HepG2 (cell line): ENCODE measurements at regions not wholly inside any gene's neighbourhood (a gene's known extent, or its start where the extent isn't known, plus 50 kb on each side); places are given as distances from the start of the nearest gene placed in this dataset.
A peak's percentile ranks its signal among the peaks of the same experiment; 100 is the strongest.

Experiments used
- CCDC6 ChIP-seq: sonication (generic); formaldehyde crosslinking; IDR thresholded peaks from 2 replicates; pipeline ENCODE4 v1.8.1; 2022; ENCODE audit warnings: mild to moderate bottlenecking, missing genetic modification reagents, moderate library complexity
- DMAP1 ChIP-seq: IDR thresholded peaks from 2 replicates; pipeline ENCODE4 v1.6.1; 2016
- ELK4 ChIP-seq: sonication (generic); formaldehyde crosslinking; IDR thresholded peaks from 2 replicates; pipeline ENCODE4 v1.9.0; 2021; ENCODE audit warnings: missing genetic modification reagents, borderline replicate concordance
- FIP1L1 ChIP-seq: fragments of 200-400 bp; formaldehyde crosslinking; IDR thresholded peaks from 2 replicates; pipeline ENCODE4 v1.6.1; 2018; ENCODE audit warnings: low read depth, mild to moderate bottlenecking, low read length, moderate library complexity, borderline replicate concordance; ENCODE audit not compliant: insufficient read depth
- IKZF5 ChIP-seq: IDR thresholded peaks from 2 replicates; pipeline ENCODE4 v1.6.1; 2018; ENCODE audit warnings: missing genetic modification reagents, mild to moderate bottlenecking, missing compliant biosample characterization
- KDM6A ChIP-seq: IDR thresholded peaks from 2 replicates; pipeline ENCODE4 v1.6.1; 2016; ENCODE audit warnings: low read depth
- MED8 ChIP-seq: sonication (generic); formaldehyde crosslinking; IDR thresholded peaks from 2 replicates; pipeline ENCODE4 v1.8.1; 2023; ENCODE audit warnings: mild to moderate bottlenecking, missing genetic modification reagents; ENCODE audit not compliant: insufficient replicate concordance
- MXD4 ChIP-seq: IDR thresholded peaks from 2 replicates; pipeline ENCODE4 v1.6.1; 2016; ENCODE audit warnings: mild to moderate bottlenecking, missing biosample characterization, missing genetic modification reagents
- NFE2L1 ChIP-seq: sonication (generic); formaldehyde crosslinking; IDR thresholded peaks from 2 replicates; pipeline ENCODE4 v1.4.0; 2020; ENCODE audit warnings: missing genetic modification reagents, mild to moderate bottlenecking, borderline replicate concordance
- RAD21 ChIP-seq: fragments of 450-650 bp; formaldehyde crosslinking; IDR thresholded peaks from 2 replicates; pipeline ENCODE4 v1.5.0; 2020; ENCODE audit warnings: mild to moderate bottlenecking
- RFX5 ChIP-seq: IDR thresholded peaks from 2 replicates; pipeline ENCODE4 v1.6.1; 2011; ENCODE audit warnings: low read depth, low read length, improper control_type of control experiment
- TFE3 ChIP-seq: IDR thresholded peaks from 2 replicates; pipeline ENCODE4 v1.6.1; 2016
- ZC3H4 ChIP-seq: sonication (generic); formaldehyde crosslinking; IDR thresholded peaks from 2 replicates; pipeline ENCODE4 v1.4.0; 2020; ENCODE audit warnings: missing genetic modification reagents, borderline replicate concordance
- ZNF232 ChIP-seq: sonication (generic); formaldehyde crosslinking; IDR thresholded peaks from 2 replicates; pipeline ENCODE4 v1.4.0; 2020; ENCODE audit warnings: missing genetic modification reagents, borderline replicate concordance
- ZNF24 ChIP-seq: fragments of 450-650 bp; IDR thresholded peaks from 2 replicates; pipeline ENCODE4 v1.6.1; 2017; ENCODE audit warnings: antibody characterized with exemption, mild to moderate bottlenecking
- ZNF441 ChIP-seq: sonication (generic); formaldehyde crosslinking; IDR thresholded peaks from 2 replicates; pipeline ENCODE4 v1.7.0; 2021; ENCODE audit warnings: missing genetic modification reagents, borderline replicate concordance
- ZNF556 ChIP-seq: sonication (generic); formaldehyde crosslinking; IDR thresholded peaks from 2 replicates; pipeline ENCODE4 v1.4.0; 2020; ENCODE audit warnings: mild to moderate bottlenecking, missing genetic modification reagents, borderline replicate concordance
- ZNF766 ChIP-seq: sonication (generic); formaldehyde crosslinking; IDR thresholded peaks from 2 replicates; pipeline ENCODE4 v1.5.0; 2020; ENCODE audit warnings: missing genetic modification reagents, borderline replicate concordance
- ZSCAN25 ChIP-seq: sonication (generic); formaldehyde crosslinking; IDR thresholded peaks from 2 replicates; pipeline ENCODE4 v1.8.0; 2022; ENCODE audit warnings: mild to moderate bottlenecking, missing genetic modification reagents
- ZUFSP ChIP-seq: sonication (generic); formaldehyde crosslinking; IDR thresholded peaks from 2 replicates; pipeline ENCODE4 v1.9.0; 2021; ENCODE audit warnings: missing genetic modification reagents, mild to moderate bottlenecking, borderline replicate concordance
- TF ChIP-seq, protein P1 (sequence below): IDR thresholded peaks from 2 replicates; pipeline ENCODE4 v1.6.1; 2012; ENCODE audit warnings: low read depth, low read length, improper control_type of control experiment

DNA sequence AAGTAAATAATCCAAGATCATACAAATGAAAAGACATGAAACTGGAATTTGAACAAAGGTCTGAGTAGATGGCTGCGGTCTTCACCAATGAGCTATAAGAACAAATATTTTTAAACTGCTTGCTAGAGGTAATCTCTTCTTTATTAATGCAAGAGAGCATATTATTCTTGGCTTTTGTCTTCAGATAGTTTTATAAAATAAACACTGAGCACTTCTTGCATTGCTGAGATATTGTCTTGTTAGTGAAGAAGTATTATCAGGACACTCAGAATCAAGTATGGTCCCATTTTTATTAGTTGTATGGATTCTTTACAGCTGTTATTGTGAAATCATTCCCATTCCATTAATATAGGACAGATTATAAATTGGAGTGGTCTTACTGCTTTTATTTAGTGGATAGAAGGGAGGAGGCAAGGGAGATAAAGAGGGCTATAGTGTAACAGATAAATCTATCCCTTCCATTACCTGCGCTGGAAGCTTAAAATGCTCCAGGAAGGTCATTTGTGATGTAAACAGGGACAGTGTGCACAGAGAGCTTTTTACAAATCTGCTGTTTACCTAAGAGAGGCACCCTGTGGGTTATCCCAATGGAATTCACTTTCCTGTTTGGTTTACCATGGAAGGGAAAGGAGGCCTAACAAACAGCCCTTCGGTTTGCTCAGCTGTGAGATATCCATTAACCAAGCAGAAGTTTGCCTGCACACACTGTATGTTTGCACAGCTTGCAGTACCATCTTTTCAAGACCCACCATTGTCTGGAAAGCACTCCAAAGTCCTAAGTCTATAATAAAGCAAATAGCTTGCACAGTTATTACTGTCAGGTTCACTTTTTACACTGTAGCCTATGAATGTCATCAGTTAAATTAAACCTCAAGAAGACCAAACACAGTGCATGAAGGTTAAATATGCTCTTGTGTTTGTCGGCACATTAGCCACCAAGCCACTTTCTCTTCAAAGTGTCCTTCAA is 347.7 kb upstream of the TGFBR2 start (continued):
- TF ChIP-seq TFE3 (CRISPR knock-in tag), result peak; percentile 85
- peak; percentile 98 for TF ChIP-seq MED8
- TF ChIP-seq NFE2L1 (CRISPR knock-in tag), result no peak
- TF ChIP-seq ZNF441, result 0 out of 2 replicates have a peak, but pooled peaks have one; percentile 18
- peak; percentile 76 for TF ChIP-seq ZNF24
- peak; percentile 98 for TF ChIP-seq KDM6A (CRISPR knock-in tag)
- no peak for TF ChIP-seq ZC3H4 (CRISPR knock-in tag)
- TF ChIP-seq RAD21 (CRISPR knock-in tag), result peak; percentile 56; the same call in 1 of the 2 replicates
- peak; percentile 77; the same call in 1 of the 2 replicates for TF ChIP-seq ZNF232
- peak; percentile 41; the same call in 1 of the 2 replicates for TF ChIP-seq DMAP1
- TF ChIP-seq, protein P1, sequence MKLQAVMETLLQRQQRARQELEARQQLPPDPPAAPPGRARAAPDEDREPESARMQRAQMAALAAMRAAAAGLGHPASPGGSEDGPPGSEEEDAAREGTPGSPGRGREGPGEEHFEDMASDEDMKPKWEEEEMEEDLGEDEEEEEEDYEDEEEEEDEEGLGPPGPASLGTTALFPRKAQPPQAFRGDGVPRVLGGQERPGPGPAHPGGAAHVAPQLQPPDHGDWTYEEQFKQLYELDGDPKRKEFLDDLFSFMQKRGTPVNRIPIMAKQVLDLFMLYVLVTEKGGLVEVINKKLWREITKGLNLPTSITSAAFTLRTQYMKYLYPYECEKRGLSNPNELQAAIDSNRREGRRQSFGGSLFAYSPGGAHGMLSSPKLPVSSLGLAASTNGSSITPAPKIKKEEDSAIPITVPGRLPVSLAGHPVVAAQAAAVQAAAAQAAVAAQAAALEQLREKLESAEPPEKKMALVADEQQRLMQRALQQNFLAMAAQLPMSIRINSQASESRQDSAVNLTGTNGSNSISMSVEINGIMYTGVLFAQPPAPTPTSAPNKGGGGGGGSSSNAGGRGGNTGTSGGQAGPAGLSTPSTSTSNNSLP, result peak; percentile 91
- peak; percentile 86 for TF ChIP-seq CCDC6 (CRISPR knock-in tag)
- no peak for TF ChIP-seq ZUFSP
- no peak for TF ChIP-seq FIP1L1
- peak; percentile 47; the same call in 1 of the 2 replicates for TF ChIP-seq ZNF556
- TF ChIP-seq RFX5, result no peak
- TF ChIP-seq ZSCAN25 (CRISPR knock-in tag), result peak; percentile 72; the same call in 1 of the 2 replicates
- no peak for TF ChIP-seq ELK4
- TF ChIP-seq IKZF5, result peak; percentile 99
- TF ChIP-seq MXD4 (CRISPR knock-in tag), result peak; percentile 23; the same call in 1 of the 2 replicates
- TF ChIP-seq ZNF766 (CRISPR knock-in tag), result 0 out of 2 replicates have a peak, but pooled peaks have one; percentile 51
